ENCODE measurements at regions not wholly inside any gene's neighbourhood (a gene's known extent, or its start where the extent isn't known, plus 50 kb on each side); places are given as distances from the start of the nearest gene placed in this dataset.

- TF ChIP-seq CTCF (conservative IDR thresholded peaks at IDR 0.05; ENCODE audit: low read length) (no peak), EZH2phosphoT487 (IDR thresholded peaks at IDR 0.05; ENCODE audit: borderline replicate concordance) (no peak)
Measured at GRCh38 chr3:6089780-6090179, 771.1 kb upstream of the GRM7 start.

Data from Loucy (cell line).